ENCODE measurements at regions not wholly inside any gene's neighbourhood (a gene's known extent, or its start where the extent isn't known, plus 50 kb on each side); places are given as distances from the start of the nearest gene placed in this dataset.

DNA sequence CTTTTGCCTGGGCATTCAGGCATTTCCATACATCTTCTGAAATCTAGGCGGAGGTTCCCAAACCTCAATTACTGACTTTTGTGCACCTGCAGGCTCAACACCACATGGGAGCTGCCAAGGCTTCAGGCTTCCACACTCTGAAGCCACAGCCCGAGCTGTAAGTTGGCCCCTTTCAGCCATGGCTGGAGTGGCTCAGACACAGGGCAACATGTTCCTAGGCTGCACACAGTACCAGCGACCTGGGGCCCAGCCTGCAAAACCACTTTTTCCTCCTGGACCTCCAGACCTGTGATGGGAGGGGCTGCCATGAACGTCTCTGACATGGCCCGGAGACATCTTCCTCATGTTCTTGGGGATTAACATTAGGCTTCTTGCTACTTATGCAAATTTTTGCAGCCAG lies 1558.2 kb upstream of the PCDH20 start:
- no peak for TF ChIP-seq ELF4 (IDR thresholded peaks at IDR 0.05)
- no peak for TF ChIP-seq SP1 (IDR thresholded peaks at IDR 0.05)
- no peak for TF ChIP-seq NFRKB (IDR thresholded peaks at IDR 0.05)
- POLR2A ChIA-PET, result no interaction called here
- CTCF ChIA-PET, result interaction anchor here (0.6 kb wide), 1 partner anchor 346 kb away, joined by 3 read pairs; no protein-coding TSS in a partner anchor
- no peak for DNase-seq (ENCODE audit: extremely low spot score)

DNA sequence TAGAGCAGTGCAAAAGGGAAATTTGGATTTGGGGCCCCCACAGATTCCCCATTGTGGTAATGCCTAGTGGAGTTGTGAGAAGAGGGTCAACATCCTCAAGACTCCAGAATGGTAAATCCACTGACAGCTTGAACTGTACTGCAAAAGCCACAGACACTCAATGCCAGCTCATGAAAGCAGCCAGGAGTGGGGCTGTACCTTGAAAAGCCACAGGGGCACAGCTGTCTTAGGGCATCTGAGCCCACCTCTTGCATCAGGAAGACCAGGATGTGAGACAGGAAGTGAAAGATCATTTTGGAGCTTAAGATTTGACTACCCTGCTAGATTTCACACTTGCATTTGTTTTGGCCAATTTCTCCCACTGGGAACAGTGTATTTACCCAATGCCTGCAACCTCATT lies 1548.9 kb upstream of the PCDH20 start:
- DNase-seq (ENCODE audit: extremely low spot score), result no peak
- POLR2A ChIA-PET, result no interaction called here
- CTCF ChIA-PET, result no interaction called here
- TF ChIP-seq ELF4 (IDR thresholded peaks at IDR 0.05) (no peak), FOXK2 (IDR thresholded peaks at IDR 0.05) (no peak), BHLHE40 (IDR thresholded peaks at IDR 0.05; ENCODE audit: borderline replicate concordance) (no peak), SP1 (IDR thresholded peaks at IDR 0.05) (no peak), TARDBP (IDR thresholded peaks at IDR 0.05) (no peak), NFRKB (IDR thresholded peaks at IDR 0.05) (no peak), L3MBTL2 (conservative IDR thresholded peaks at IDR 0.05) (no peak), LEF1 (IDR thresholded peaks at IDR 0.05; ENCODE audit: borderline replicate concordance) (no peak), FOXA1 (IDR thresholded peaks at IDR 0.05) (no peak), SUZ12 (IDR thresholded peaks at IDR 0.05) (no peak), FOXM1 (IDR thresholded peaks at IDR 0.05; ENCODE audit: borderline replicate concordance) (no peak), ARNT (IDR thresholded peaks at IDR 0.05) (no peak), CTBP1 (IDR thresholded peaks at IDR 0.05; ENCODE audit: borderline replicate concordance) (no peak), ZNF384 (IDR thresholded peaks at IDR 0.05) (no peak), HDGF (IDR thresholded peaks at IDR 0.05; ENCODE audit: borderline replicate concordance) (no peak)
- TF ChIP-seq, protein P1, sequence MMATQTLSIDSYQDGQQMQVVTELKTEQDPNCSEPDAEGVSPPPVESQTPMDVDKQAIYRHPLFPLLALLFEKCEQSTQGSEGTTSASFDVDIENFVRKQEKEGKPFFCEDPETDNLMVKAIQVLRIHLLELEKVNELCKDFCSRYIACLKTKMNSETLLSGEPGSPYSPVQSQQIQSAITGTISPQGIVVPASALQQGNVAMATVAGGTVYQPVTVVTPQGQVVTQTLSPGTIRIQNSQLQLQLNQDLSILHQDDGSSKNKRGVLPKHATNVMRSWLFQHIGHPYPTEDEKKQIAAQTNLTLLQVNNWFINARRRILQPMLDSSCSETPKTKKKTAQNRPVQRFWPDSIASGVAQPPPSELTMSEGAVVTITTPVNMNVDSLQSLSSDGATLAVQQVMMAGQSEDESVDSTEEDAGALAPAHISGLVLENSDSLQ (IDR thresholded peaks at IDR 0.05), result no peak

DNA sequence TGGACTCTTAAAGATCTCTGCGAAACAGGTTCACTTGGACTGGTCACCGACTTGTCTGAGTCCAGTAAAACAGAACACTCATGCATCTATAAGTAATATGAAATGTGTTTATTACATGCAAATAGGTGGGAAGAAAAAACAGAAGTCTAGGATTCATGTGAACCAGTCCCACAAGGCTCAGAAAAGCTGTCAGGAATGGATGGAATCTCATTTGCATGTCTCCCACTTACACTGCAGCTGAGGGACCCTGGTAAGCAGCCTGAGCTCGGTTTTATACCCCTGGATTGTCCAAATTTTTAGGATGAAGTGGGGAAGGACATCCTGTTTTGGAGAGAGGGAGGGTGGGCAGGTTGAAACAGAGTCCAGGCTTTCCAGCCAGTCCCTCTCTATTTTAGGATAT lies 1545.1 kb upstream of the PCDH20 start:
- TF ChIP-seq ELF4 (IDR thresholded peaks at IDR 0.05) (no peak), ARNT (IDR thresholded peaks at IDR 0.05) (no peak), FOXA1 (IDR thresholded peaks at IDR 0.05) (no peak), LEF1 (IDR thresholded peaks at IDR 0.05; ENCODE audit: borderline replicate concordance) (no peak), L3MBTL2 (conservative IDR thresholded peaks at IDR 0.05) (no peak)
- TF ChIP-seq, protein P1 (IDR thresholded peaks at IDR 0.05), result no peak
- ChIA-PET CTCF (no interaction called here), POLR2A (no interaction called here)
- no peak for DNase-seq (ENCODE audit: extremely low spot score)

DNA sequence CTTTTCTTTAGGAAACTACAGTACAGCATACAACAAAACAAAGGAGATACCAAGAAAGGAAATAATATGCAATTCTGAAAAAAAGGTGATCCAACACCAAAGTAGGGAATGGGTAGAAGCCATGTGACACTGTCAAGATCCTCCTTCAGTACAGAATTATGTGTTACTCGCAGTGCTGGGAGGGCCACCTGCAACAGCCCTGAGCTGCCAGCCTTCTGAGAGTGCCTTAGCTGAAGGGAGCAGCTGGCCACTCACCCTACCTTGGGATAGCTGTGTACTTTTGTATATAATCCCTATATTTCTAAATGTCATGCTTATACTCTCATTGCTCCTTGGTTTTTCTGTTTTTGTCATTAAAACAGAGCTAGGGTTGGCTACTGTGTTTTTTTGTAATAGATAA lies 1518.2 kb upstream of the PCDH20 start:
- CTCF ChIA-PET, result no interaction called here
- POLR2A ChIA-PET, result no interaction called here
- TF ChIP-seq ELF4 (IDR thresholded peaks at IDR 0.05) (no peak), ARNT (IDR thresholded peaks at IDR 0.05) (no peak), NFRKB (IDR thresholded peaks at IDR 0.05) (no peak), SP1 (IDR thresholded peaks at IDR 0.05) (no peak), SUZ12 (IDR thresholded peaks at IDR 0.05) (no peak), FOXA1 (IDR thresholded peaks at IDR 0.05) (no peak), ZNF384 (IDR thresholded peaks at IDR 0.05) (no peak)
- no peak for DNase-seq (ENCODE audit: extremely low spot score)

DNA sequence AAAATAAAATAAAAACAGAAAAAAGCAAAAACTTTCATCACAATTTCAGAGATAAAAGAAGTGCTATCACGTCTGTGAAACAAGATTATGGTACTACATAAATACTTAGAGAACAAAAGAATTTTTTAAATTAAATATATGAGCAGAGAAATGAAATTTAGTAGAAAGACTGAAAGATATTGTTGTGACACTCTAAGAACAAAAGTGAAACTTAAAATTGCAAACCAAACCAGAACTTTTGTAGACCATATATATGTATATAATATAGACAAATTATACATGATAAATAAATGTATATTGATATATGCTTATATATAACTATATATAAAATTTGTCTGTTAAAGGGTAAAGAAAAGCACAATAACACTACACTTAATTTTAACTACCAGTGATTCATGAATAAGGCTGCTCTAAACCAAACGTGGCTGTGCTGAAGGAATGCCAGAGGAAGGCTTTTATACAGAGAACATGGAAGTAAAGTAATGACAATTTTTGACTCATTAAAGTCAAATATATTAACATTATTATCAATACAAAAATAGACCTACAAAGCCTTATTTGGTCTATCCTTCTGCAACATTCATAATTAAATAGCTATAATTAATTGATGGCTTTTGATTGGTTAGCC lies 1516.7 kb upstream of the PCDH20 start:
- ChIA-PET POLR2A (no interaction called here), CTCF (no interaction called here)
- TF ChIP-seq SP1 (IDR thresholded peaks at IDR 0.05) (peak; percentile 15; the same call in 1 of the 2 replicates), TARDBP (IDR thresholded peaks at IDR 0.05) (no peak), BHLHE40 (IDR thresholded peaks at IDR 0.05; ENCODE audit: borderline replicate concordance) (no peak)
- DNase-seq (ENCODE audit: extremely low spot score), result no peak

DNA sequence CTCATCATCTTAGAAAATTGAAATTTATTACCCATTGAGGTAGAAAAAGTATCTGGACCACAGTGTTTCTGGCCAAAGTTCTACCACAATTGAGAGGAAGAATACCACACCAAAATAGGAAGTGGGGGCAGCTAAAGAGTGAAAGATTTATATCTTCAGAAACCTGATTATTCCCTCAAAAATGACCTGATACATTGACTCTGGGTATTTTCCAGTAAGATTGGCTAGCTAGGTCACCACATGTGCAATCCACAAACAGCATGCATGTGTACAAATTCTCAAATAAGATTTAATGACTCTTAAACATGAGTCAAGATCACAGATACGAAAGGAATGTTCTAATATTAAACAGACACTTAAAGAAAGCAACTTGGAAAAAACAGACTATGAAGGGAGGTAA lies 1516.2 kb upstream of the PCDH20 start:
- TF ChIP-seq ELF4 (IDR thresholded peaks at IDR 0.05) (no peak), LEF1 (IDR thresholded peaks at IDR 0.05; ENCODE audit: borderline replicate concordance) (no peak), ARNT (IDR thresholded peaks at IDR 0.05) (no peak)
- TF ChIP-seq, protein P1 (IDR thresholded peaks at IDR 0.05), result no peak
- DNase-seq (ENCODE audit: extremely low spot score), result no peak
- CTCF ChIA-PET, result no interaction called here
- POLR2A ChIA-PET, result no interaction called here

DNA sequence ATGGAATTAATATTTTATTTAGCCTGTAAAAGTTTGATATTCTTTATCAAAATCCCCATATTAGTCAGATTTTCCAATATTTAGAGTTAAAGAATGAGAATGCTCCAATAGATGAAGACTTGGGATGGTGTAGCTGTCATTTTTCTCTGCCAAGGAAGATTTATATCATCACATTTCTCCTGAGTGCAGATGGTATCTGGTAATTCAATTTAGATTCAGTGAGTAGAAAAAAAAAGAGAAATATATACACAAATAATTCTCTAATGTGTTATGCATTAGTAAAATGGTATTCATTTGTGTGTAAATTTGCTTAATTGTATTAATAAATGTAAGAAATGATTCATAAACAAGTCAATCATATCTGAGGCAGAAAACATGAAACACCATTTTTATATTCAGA lies 1508.7 kb upstream of the PCDH20 start:
- TF ChIP-seq FOXK2 (IDR thresholded peaks at IDR 0.05) (no peak), HDGF (IDR thresholded peaks at IDR 0.05; ENCODE audit: borderline replicate concordance) (no peak), FOXM1 (IDR thresholded peaks at IDR 0.05; ENCODE audit: borderline replicate concordance) (no peak), ARNT (IDR thresholded peaks at IDR 0.05) (no peak), L3MBTL2 (conservative IDR thresholded peaks at IDR 0.05) (no peak)
- TF ChIP-seq, protein P1 (IDR thresholded peaks at IDR 0.05), result peak; percentile 22; the same call in 1 of the 2 replicates
- no peak for DNase-seq (ENCODE audit: extremely low spot score)
- ChIA-PET POLR2A (no interaction called here), CTCF (no interaction called here)

All from HEK293T (cell line).